Upper lobe of left lung (tissue), 6 donors: ENCODE measurements at regions not wholly inside any gene's neighbourhood (a gene's known extent, or its start where the extent isn't known, plus 50 kb on each side); places are given as distances from the start of the nearest gene placed in this dataset.

ENCODE experiments used
- ATAC-seq, 2 donors: fragments of 200-7000 bp; cut with Tn5 transposase; one replicate each; pipeline ENCODE4 v1.9.1; 2022; ENCODE audit warnings: mild to moderate bottlenecking in 2 of 2, moderate library complexity in 2 of 2; ENCODE audit not compliant: low FRiP score in 2 of 2
- DNase-seq, 2 donors: peaks; one replicate each; pipeline ENCODE4 v3.0.0-alpha.2; 2019 to 2020
- H3K27ac ChIP-seq, 4 donors: fragments of 200-600 bp; sonication (generic); one replicate each; pipeline ENCODE4 v1.5.1; 2016 to 2019
- H3K27me3 ChIP-seq, 4 donors: fragments of 200-600 bp; sonication (generic); one replicate each; pipeline ENCODE4 v1.5.1; 2017 to 2019
- H3K36me3 ChIP-seq, 4 donors: fragments of 200-600 bp; sonication (generic); one replicate each; pipeline ENCODE4 v1.5.1; 2016 to 2019
- H3K4me1 ChIP-seq, 4 donors: fragments of 200-600 bp; sonication (generic); one replicate each; pipeline ENCODE4 v1.5.1; 2018 to 2019
- H3K4me3 ChIP-seq, 4 donors: fragments of 200-600 bp; sonication (generic); one replicate each; pipeline ENCODE4 v1.5.1; 2017 to 2019; ENCODE audit warnings: mild to moderate bottlenecking in 2 of 4, moderate library complexity in 1 of 4
- H3K9me3 ChIP-seq, 4 donors: fragments of 200-600 bp; sonication (generic); one replicate each; pipeline ENCODE4 v1.5.1; 2018 to 2019
- EP300 ChIP-seq, 4 donors: sonication (generic); formaldehyde crosslinking; IDR thresholded peaks; one replicate each; pipeline ENCODE4 v1.5.1; 2017; ENCODE audit warnings: antibody characterized with exemption in 4 of 4, control low read depth in 2 of 4
- POLR2A ChIP-seq, 4 donors: fragments of 450-650 bp; IDR thresholded peaks; one replicate each; pipeline ENCODE4 v1.5.1; 2016 to 2017; ENCODE audit warnings: antibody characterized with exemption in 4 of 4, mild to moderate bottlenecking in 2 of 4
- POLR2AphosphoS5 ChIP-seq, 2 donors: sonication (generic); formaldehyde crosslinking; IDR thresholded peaks; one replicate each; pipeline ENCODE4 v1.5.1; 2017; ENCODE audit warnings: antibody characterized with exemption in 2 of 2
- WGBS, 2 donors: methylation state at CpG; one replicate each; pipeline ENCODE4 v1.1.5; 2017 to 2018; 5-methylcytosine and 5-hydroxymethylcytosine counted together
- TF ChIP-seq, protein P1 (sequence below), 6 experiments: fragments of 450-650 bp in 4 of 6; fragments of 200-600 bp in 2 of 6; sonication (generic) in 2 of 6; IDR thresholded peaks; one replicate each; pipeline ENCODE4 v1.5.1; 2016 to 2019; ENCODE audit warnings: antibody characterized with exemption in 6 of 6
- donor health status: DM: no; HTN: no; CAD: no; lungs with moderate emphysema.
- donor health status: DM: no; HTN: yes; CAD: no; lungs with severe emphysema.

DNA sequence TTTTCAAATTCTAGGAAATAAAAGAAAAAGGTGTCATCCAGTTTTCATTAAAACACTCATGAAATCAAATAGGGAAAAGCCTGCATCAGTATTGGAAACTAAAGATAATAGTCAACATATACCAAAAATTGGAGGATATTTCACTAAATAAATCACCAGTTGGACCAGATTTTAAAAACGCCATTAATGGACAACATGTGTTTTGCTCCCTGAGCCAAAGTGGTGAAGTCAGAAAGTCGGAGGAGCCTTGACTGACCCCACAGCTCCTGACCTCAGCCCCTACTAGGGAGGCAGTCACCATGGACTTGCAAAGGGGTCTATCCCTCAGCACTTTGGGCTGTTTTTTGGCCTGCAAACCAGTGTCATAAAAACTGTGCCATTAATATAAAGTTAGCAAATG lies 98.3 kb upstream of the SEC61G start:
- 76 to 79% methylated on average over 2 of the region's 2 CpGs for WGBS, 2 donors
- no peak for TF ChIP-seq POLR2A (IDR thresholded peaks at IDR 0.05)
- no peak for TF ChIP-seq POLR2AphosphoS5 (IDR thresholded peaks at IDR 0.05)
- TF ChIP-seq, protein P1, sequence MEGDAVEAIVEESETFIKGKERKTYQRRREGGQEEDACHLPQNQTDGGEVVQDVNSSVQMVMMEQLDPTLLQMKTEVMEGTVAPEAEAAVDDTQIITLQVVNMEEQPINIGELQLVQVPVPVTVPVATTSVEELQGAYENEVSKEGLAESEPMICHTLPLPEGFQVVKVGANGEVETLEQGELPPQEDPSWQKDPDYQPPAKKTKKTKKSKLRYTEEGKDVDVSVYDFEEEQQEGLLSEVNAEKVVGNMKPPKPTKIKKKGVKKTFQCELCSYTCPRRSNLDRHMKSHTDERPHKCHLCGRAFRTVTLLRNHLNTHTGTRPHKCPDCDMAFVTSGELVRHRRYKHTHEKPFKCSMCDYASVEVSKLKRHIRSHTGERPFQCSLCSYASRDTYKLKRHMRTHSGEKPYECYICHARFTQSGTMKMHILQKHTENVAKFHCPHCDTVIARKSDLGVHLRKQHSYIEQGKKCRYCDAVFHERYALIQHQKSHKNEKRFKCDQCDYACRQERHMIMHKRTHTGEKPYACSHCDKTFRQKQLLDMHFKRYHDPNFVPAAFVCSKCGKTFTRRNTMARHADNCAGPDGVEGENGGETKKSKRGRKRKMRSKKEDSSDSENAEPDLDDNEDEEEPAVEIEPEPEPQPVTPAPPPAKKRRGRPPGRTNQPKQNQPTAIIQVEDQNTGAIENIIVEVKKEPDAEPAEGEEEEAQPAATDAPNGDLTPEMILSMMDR (IDR thresholded peaks at IDR 0.05), result no peak
- no peak for TF ChIP-seq EP300 (IDR thresholded peaks at IDR 0.05)
- H3K9me3 ChIP-seq, result no peaks in the 10 kb centered on the region
- H3K4me3 ChIP-seq, result no peak overlapping the region
- H3K4me1 ChIP-seq, result peaks cover 0 to 7% (median 0%) of the 10 kb centered on the region in 4 donors
- ATAC-seq (peak in 1 of 2 donors; percentile 49), DNase-seq (no peak)
- H3K27me3 ChIP-seq, result no peaks in the 10 kb centered on the region
- no peak overlapping the region for H3K27ac ChIP-seq
- no peaks in the 10 kb centered on the region for H3K36me3 ChIP-seq

DNA sequence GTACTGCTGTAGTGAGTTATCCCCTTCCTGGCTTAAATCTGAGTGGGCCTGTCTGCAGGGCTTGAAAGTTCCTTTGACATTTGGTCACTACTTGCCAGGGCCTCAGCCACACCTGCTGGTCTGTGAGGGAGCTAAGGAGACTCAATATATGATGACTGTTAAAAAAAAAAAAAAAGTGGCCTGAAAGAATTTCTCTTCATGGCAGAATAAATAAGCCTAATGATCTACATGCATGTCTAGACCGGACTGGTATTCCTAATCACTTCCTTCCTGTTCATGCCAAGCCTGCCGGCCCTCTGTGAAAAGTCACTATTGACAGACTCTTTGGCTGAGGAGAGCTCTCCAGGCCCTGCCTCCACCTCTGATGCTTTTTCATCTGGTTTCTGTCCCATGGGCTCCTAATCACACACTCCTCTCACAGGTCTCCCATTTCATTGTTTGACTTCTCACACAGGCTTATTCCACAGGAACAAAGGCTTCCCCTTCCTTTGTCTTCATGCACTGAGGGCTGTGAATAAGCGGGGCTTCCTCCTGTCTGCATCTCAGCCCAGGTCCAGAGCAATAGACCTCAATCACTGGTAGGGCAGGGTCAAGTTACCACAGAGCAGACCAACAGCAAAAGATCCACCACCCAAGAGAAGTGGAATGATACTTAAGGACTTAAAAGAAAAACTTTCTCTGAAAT lies 99.1 kb upstream of the SEC61G start:
- 32 to 47% methylated on average over 3 of the region's 3 CpGs for WGBS, 2 donors

DNA sequence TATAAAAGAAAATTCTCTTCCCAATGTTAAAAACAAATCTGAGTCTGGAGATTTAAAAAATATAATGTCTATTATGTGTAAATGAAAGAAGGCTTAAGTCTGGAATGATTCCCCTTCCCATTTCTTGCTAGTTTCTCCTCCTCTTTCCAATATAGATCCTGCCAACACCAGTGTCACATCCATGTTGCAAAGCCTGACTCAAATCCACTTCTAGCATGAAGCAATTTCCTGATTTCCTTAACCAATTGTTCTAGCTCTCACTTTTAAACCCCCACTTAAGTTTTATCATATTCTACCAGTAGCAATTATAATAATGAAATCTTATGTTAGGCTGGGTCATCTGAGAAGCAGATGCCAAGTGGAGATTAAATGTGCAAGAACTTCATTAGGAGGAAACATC lies 100.1 kb upstream of the SEC61G start:
- Histone ChIP-seq H3K4me1 (peaks cover 0 to 7% (median 0%) of the 10 kb centered on the region in 4 donors), H3K27ac (no peak overlapping the region), H3K36me3 (no peaks in the 10 kb centered on the region), H3K27me3 (no peaks in the 10 kb centered on the region), H3K4me3 (no peak overlapping the region), H3K9me3 (no peaks in the 10 kb centered on the region)
- DNase-seq, result no peak
- no peak for ATAC-seq
- TF ChIP-seq, protein P1 (IDR thresholded peaks at IDR 0.05), result no peak
- TF ChIP-seq EP300 (IDR thresholded peaks at IDR 0.05) (no peak), POLR2AphosphoS5 (IDR thresholded peaks at IDR 0.05) (no peak), POLR2A (IDR thresholded peaks at IDR 0.05) (no peak)

More for the DNA sequence above, 99.1 kb upstream of the SEC61G start:
- ATAC-seq, result peak in 1 of 2 donors; percentile 59
- Histone ChIP-seq H3K4me1 (peaks cover 0 to 7% (median 0%) of the 10 kb centered on the region in 4 donors), H3K9me3 (no peaks in the 10 kb centered on the region), H3K27me3 (no peaks in the 10 kb centered on the region), H3K36me3 (no peaks in the 10 kb centered on the region), H3K4me3 (no peak overlapping the region), H3K27ac (no peak overlapping the region)
- no peak for DNase-seq
- TF ChIP-seq POLR2A (IDR thresholded peaks at IDR 0.05), result no peak
- TF ChIP-seq, protein P1 (IDR thresholded peaks at IDR 0.05), result no peak

DNA sequence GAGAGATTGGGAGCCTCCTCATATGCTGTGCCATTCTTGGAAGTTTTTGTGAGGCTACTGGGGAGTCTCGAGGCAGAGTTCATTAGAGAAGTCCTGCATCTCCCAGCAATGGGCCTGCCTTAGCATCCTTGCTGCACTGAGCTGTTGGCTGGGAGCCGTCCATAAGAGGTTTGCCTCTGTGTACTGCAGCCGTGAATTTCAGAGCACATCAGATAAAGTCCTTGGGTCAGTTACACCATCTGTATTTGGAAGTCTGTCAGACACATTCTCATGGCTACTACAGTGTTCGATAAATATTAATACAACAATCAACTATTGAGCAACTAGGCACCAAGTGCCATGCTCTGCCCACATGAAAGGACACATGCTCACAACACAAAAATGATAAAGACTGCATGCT lies 100.5 kb upstream of the SEC61G start:
- DNase-seq, result no peak
- TF ChIP-seq, protein P1 (IDR thresholded peaks at IDR 0.05), result no peak
- TF ChIP-seq POLR2A (IDR thresholded peaks at IDR 0.05) (no peak), POLR2AphosphoS5 (IDR thresholded peaks at IDR 0.05) (no peak), EP300 (IDR thresholded peaks at IDR 0.05) (no peak)
- ATAC-seq, result peak in 1 of 2 donors; percentile 24
- 44 to 56% methylated on average over 2 to 4 of the region's 4 CpGs for WGBS, 2 donors
- Histone ChIP-seq H3K4me1 (peaks cover 0 to 7% (median 0%) of the 10 kb centered on the region in 4 donors), H3K27me3 (no peaks in the 10 kb centered on the region), H3K27ac (no peak overlapping the region), H3K36me3 (no peaks in the 10 kb centered on the region), H3K9me3 (no peaks in the 10 kb centered on the region), H3K4me3 (no peak overlapping the region)
